ENCODE measurements at regions not wholly inside any gene's neighbourhood (a gene's known extent, or its start where the extent isn't known, plus 50 kb on each side); places are given as distances from the start of the nearest gene placed in this dataset.

GRCh38 chr11:116364348-116364747 is 408.4 kb downstream of the BUD13 start:
- no peak for DNase-seq (ENCODE audit: extremely low spot score, unreplicated experiment)
- Mint-ChIP-seq H3K27ac (no peak overlapping the region), H3K9me3 (no peaks in the 10 kb centered on the region)

GRCh38 chr11:116360221-116360941 is 412.4 kb downstream of the BUD13 start:
- Mint-ChIP-seq H3K4me3 (no peak overlapping the region), H3K27ac (peak overlapping the region; percentile 7), H3K27me3 (peaks cover 41% of the 10 kb centered on the region), H3K4me1 (ENCODE audit: unreplicated experiment) (no peaks in the 10 kb centered on the region), H3K9me3 (no peaks in the 10 kb centered on the region), H3K36me3 (no peaks in the 10 kb centered on the region)
- TF ChIP-seq CTCF (conservative IDR thresholded peaks at IDR 0.05), result no peak
- no peak for DNase-seq (ENCODE audit: extremely low spot score, unreplicated experiment)

More at GRCh38 chr11:116364348-116364747, 408.4 kb downstream of the BUD13 start:
- no peaks in the 10 kb centered on the region for H3K36me3 Mint-ChIP-seq
- peaks cover 9% of the 10 kb centered on the region for H3K4me1 Mint-ChIP-seq (ENCODE audit: unreplicated experiment)
- no peak overlapping the region for H3K4me3 Mint-ChIP-seq
- H3K27me3 Mint-ChIP-seq, result peaks cover 38% of the 10 kb centered on the region
- TF ChIP-seq CTCF (conservative IDR thresholded peaks at IDR 0.05), result no peak

DNA sequence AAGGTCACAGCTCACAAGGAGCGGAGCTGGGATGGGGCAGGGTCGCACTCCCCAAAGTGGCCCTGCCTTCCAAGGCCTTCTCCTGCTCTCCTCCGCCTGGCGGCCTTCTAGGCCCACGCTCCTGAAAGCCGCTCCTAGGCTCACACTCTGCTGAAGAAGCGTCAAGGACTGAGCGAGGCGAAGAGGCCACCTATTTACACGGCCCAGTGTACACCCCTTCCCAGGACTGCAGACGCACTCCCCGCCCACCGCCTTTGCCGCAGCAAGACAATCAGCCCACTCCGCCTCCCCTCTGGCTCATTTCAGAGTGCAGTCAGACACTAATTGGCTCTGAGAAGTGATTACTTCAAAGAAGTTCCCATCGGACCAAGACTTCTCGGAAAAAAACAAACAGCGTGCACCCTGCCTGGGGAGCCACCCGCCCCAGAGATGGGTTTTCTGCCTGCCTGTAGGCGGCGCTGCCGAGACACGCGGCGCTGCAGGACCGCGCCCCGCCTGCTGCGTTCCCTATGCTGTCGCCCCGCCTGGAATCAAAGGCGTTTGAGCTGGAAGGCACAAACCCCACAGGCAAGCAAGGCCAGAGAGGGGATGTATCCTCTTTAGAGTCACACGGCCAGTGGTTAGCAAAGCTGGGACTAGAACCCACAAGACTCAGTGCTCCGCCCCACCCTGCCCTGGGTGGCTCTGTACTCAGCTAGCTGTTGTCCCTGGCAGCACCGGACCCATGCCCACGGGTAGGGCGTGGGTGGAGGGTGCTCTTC is 414.8 kb downstream of the BUD13 start:
- no peaks in the 10 kb centered on the region for H3K9me3 Mint-ChIP-seq
- H3K27me3 Mint-ChIP-seq, result peaks cover 34% of the 10 kb centered on the region
- DNase-seq (ENCODE audit: extremely low spot score, unreplicated experiment), result no peak
- no peaks in the 10 kb centered on the region for H3K36me3 Mint-ChIP-seq
- no peak overlapping the region for H3K4me3 Mint-ChIP-seq
- peak; percentile 84 for TF ChIP-seq CTCF (conservative IDR thresholded peaks at IDR 0.05)
- H3K4me1 Mint-ChIP-seq (ENCODE audit: unreplicated experiment), result peaks cover 6% of the 10 kb centered on the region
- H3K27ac Mint-ChIP-seq, result no peak overlapping the region

DNA sequence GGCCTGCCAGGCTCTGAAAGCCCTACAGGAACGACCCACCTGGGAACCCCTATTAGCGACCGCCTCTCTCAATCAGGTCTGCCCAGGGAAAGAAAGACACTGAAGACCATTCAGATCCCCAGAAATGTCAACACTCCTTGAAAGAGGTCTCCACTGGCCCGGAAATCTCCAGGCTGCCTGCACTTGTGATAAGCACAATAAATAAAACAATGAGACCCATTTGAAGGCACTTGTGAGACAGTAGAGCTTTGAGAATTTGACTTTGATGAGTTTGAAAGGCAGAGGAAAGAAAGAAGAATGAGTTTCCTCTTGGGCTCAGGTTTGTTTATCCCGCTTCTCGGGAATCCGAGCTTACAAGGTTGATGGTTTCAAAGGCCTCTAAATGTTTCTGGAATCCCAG is 416.3 kb downstream of the BUD13 start:
- Mint-ChIP-seq H3K4me3 (no peak overlapping the region), H3K27ac (no peak overlapping the region), H3K4me1 (ENCODE audit: unreplicated experiment) (peaks cover 6% of the 10 kb centered on the region), H3K9me3 (no peaks in the 10 kb centered on the region), H3K36me3 (no peaks in the 10 kb centered on the region), H3K27me3 (peaks cover 21% of the 10 kb centered on the region)
- DNase-seq (ENCODE audit: extremely low spot score, unreplicated experiment), result no peak
- no peak for TF ChIP-seq CTCF (conservative IDR thresholded peaks at IDR 0.05)

GRCh38 chr11:116355104-116355503 is 417.7 kb downstream of the BUD13 start:
- Mint-ChIP-seq H3K9me3 (no peaks in the 10 kb centered on the region), H3K36me3 (no peaks in the 10 kb centered on the region), H3K4me1 (ENCODE audit: unreplicated experiment) (peaks cover 6% of the 10 kb centered on the region), H3K27me3 (peaks cover 15% of the 10 kb centered on the region), H3K4me3 (no peak overlapping the region), H3K27ac (no peak overlapping the region)
- no peak for DNase-seq (ENCODE audit: extremely low spot score, unreplicated experiment)
- TF ChIP-seq CTCF (conservative IDR thresholded peaks at IDR 0.05), result no peak

Measured in type B pancreatic cell (in vitro differentiated cells).